ENCODE measurements at regions not wholly inside any gene's neighbourhood (a gene's known extent, or its start where the extent isn't known, plus 50 kb on each side); places are given as distances from the start of the nearest gene placed in this dataset.

DNA sequence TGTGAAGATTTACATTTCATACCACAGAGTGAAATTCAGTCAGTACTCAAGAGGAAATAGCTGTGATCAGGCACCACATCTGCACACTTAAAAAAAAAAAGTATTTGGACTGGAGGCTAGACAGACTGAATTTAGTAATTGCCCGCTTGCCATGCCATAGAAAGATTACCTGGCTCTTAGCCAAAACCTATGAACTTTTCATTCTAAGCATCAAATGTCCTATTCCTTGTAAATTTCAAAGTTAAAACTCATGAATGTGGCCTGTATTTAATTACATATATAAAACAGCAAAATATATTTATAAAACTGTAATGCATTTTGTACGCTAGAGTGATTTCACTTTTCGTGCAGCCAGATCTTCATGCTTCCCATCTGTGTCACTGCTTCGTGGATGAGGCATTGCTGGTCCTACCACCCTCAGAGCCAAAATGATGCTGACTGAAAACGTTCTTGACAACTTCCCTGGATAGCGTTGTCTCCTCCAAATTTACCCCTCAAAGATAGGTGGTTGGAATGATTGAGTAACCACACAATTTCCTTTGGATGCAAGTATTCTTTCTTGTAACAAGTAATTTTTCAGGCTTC, 447.9 kb upstream of the SGCD start:
- Histone ChIP-seq H3K4me2 (no peak overlapping the region), H3K9me3 (ENCODE audit: insufficient read depth, low read depth) (no peaks in the 10 kb centered on the region), H3K27me3 (ENCODE audit: insufficient read depth, low read depth) (no peaks in the 10 kb centered on the region), H2AFZ (no peak overlapping the region), H3K4me1 (replicated peaks; ENCODE audit: insufficient read depth) (no peaks in the 10 kb centered on the region), H3K36me3 (ENCODE audit: low read depth) (no peaks in the 10 kb centered on the region), H3K4me3 (no peak overlapping the region), H4K20me1 (ENCODE audit: insufficient read depth) (no peaks in the 10 kb centered on the region), H3K27ac (no peak overlapping the region), H3F3A (ENCODE audit: insufficient read depth, low read depth) (no peaks in the 10 kb centered on the region), H3K9me2 (ENCODE audit: insufficient read depth) (no peaks in the 10 kb centered on the region), H3K79me2 (ENCODE audit: low read depth) (no peaks in the 10 kb centered on the region)
- no peak for DNase-seq
- no peak for TF ChIP-seq EZH2 (IDR thresholded peaks at IDR 0.05; ENCODE audit: low read depth)
- POLR2A ChIA-PET (ENCODE audit: unreplicated experiment) = no interaction called here
- CTCF ChIA-PET = no interaction called here
- intact Hi-C loops (cut with micrococcal nuclease; ENCODE audit: unreplicated experiment) = no loop called here
- no TSS peak for BruUV-seq (replicated peaks)

DNA sequence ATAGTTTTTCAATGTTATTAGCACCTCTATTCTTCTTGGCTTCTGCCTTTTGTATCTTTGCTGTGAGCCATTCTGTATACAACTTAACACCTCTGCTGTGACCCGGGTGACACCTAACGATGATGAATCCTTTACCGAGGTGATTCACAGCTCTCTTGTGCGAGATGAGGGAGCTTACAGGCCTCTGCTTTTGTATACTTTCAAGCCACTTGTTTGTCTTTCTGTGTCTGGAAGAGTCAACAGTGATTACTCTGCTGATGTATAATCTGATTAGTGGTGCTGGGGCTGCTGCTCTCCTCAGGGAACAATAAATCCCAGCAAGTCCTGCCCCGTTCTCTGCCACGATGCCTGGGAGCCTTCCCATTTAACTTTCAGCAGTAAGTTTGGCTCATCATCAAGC, 442.9 kb upstream of the SGCD start:
- DNase-seq = no peak
- no peaks in the 10 kb centered on the region; the same call in 1 of the 2 replicates for H3K9me3 ChIP-seq (ENCODE audit: insufficient read depth, low read depth)
- CTCF ChIA-PET = no interaction called here

DNA sequence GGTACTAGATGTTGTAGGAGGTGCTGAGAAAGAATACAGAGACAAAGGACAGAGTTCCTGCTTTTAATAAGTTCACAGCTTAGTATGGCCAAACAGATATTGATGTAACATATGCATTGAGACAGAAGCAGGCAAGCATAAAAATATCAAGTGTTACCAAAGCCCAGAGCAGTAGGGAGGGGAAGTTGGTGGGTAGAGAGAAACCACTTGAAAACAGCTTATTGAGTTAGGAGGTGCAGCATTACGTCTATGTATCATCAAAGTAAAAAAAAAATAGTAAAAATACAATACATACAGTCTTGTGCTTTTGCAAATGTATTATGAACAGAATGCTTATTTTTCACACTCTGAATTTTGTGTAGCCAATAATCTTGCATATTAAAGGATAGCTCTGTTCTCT, 441.8 kb upstream of the SGCD start:
- Histone ChIP-seq H2AFZ (no peak overlapping the region), H3K79me2 (ENCODE audit: low read depth) (no peaks in the 10 kb centered on the region), H3K27ac (no peak overlapping the region), H3K27me3 (ENCODE audit: insufficient read depth, low read depth) (no peaks in the 10 kb centered on the region), H4K20me1 (ENCODE audit: insufficient read depth) (no peaks in the 10 kb centered on the region), H3K4me3 (no peak overlapping the region), H3K4me2 (no peak overlapping the region), H3K4me1 (replicated peaks; ENCODE audit: insufficient read depth) (no peaks in the 10 kb centered on the region), H3K9me3 (ENCODE audit: insufficient read depth, low read depth) (no peaks in the 10 kb centered on the region; the same call in 1 of the 2 replicates), H3F3A (ENCODE audit: insufficient read depth, low read depth) (no peaks in the 10 kb centered on the region), H3K36me3 (ENCODE audit: low read depth) (no peaks in the 10 kb centered on the region), H3K9me2 (ENCODE audit: insufficient read depth) (no peaks in the 10 kb centered on the region)
- POLR2A ChIA-PET (ENCODE audit: unreplicated experiment) = no interaction called here
- TF ChIP-seq, protein P1, sequence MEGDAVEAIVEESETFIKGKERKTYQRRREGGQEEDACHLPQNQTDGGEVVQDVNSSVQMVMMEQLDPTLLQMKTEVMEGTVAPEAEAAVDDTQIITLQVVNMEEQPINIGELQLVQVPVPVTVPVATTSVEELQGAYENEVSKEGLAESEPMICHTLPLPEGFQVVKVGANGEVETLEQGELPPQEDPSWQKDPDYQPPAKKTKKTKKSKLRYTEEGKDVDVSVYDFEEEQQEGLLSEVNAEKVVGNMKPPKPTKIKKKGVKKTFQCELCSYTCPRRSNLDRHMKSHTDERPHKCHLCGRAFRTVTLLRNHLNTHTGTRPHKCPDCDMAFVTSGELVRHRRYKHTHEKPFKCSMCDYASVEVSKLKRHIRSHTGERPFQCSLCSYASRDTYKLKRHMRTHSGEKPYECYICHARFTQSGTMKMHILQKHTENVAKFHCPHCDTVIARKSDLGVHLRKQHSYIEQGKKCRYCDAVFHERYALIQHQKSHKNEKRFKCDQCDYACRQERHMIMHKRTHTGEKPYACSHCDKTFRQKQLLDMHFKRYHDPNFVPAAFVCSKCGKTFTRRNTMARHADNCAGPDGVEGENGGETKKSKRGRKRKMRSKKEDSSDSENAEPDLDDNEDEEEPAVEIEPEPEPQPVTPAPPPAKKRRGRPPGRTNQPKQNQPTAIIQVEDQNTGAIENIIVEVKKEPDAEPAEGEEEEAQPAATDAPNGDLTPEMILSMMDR (conservative IDR thresholded peaks at IDR 0.05) = no peak
- no peak for TF ChIP-seq EZH2 (IDR thresholded peaks at IDR 0.05; ENCODE audit: low read depth)
- DNase-seq = no peak
- CTCF ChIA-PET = no interaction called here
- BruUV-seq (replicated peaks) = no TSS peak
- intact Hi-C loops (cut with micrococcal nuclease; ENCODE audit: unreplicated experiment) = no loop called here

More for the DNA sequence above, 442.9 kb upstream of the SGCD start:
- TF ChIP-seq, protein P1 (conservative IDR thresholded peaks at IDR 0.05) = no peak
- no peak for TF ChIP-seq EZH2 (IDR thresholded peaks at IDR 0.05; ENCODE audit: low read depth)
- H3K4me1 ChIP-seq (replicated peaks; ENCODE audit: insufficient read depth) = no peaks in the 10 kb centered on the region
- H3K79me2 ChIP-seq (ENCODE audit: low read depth) = no peaks in the 10 kb centered on the region
- no peak overlapping the region for H3K27ac ChIP-seq
- POLR2A ChIA-PET (ENCODE audit: unreplicated experiment) = no interaction called here
- H3K36me3 ChIP-seq (ENCODE audit: low read depth) = no peaks in the 10 kb centered on the region
- intact Hi-C loops (cut with micrococcal nuclease; ENCODE audit: unreplicated experiment) = no loop called here
- no TSS peak for BruUV-seq (replicated peaks)
- H4K20me1 ChIP-seq (ENCODE audit: insufficient read depth) = no peaks in the 10 kb centered on the region
- H3K27me3 ChIP-seq (ENCODE audit: insufficient read depth, low read depth) = no peaks in the 10 kb centered on the region
- no peak overlapping the region for H2AFZ ChIP-seq
- no peak overlapping the region for H3K4me3 ChIP-seq
- H3K9me2 ChIP-seq (ENCODE audit: insufficient read depth) = no peaks in the 10 kb centered on the region
- H3K4me2 ChIP-seq = no peak overlapping the region
- no peaks in the 10 kb centered on the region for H3F3A ChIP-seq (ENCODE audit: insufficient read depth, low read depth)

Measured in PC-9 (cell line).